GM21423 (cell line): ENCODE measurements at regions not wholly inside any gene's neighbourhood (a gene's known extent, or its start where the extent isn't known, plus 50 kb on each side); places are given as distances from the start of the nearest gene placed in this dataset.

Source experiments
- ATAC-seq: cut with Tn5 transposase; IDR thresholded peaks from one replicate; pipeline ENCODE4 v1.9.1; 2021; ENCODE audit warnings: mild to moderate bottlenecking, moderate library complexity; ENCODE audit not compliant: unreplicated experiment

- no peak for ATAC-seq
Measured at GRCh38 chr3:124562769-124563168, 167.5 kb upstream of the UMPS start.

DNA sequence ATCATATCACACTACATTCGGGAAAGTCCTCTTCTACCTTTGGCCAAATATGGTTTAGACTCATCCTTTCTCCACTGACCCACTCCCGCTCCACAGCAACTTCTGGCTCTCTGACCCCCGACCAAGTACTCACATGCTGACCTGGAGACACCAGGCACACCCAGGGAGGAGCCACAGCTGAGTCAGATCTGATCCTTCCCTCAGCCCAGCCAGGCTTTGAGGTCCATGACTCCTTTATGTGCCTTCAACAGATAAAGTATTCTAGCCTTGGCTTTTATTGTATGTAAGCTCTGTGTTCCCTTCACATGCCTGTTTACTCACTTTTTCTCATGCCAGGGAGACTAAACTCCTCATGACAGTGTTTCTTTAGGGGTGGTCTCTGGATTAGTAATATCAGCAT, 166.9 kb upstream of the UMPS start:
- ATAC-seq: no peak

DNA sequence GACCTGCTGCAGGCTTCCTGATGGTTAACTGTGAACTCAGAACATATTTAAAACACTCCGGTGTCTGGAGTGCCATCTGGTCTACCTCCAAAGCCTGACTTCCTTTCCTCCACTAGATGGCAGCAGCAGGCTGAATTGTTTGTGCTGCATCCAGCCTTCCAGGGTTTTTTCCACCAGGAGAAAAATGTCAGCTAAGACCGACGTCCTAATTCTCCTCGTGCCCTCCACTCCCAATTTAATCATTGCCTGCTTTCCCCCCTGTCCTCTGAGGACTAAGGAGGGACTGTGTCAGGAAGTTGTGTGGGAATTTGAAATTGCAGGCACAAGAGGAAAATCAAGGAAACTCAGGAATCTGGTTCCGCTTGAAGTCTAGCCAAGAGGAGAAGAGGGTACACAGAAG, 165.2 kb upstream of the UMPS start:
- no peak for ATAC-seq

DNA sequence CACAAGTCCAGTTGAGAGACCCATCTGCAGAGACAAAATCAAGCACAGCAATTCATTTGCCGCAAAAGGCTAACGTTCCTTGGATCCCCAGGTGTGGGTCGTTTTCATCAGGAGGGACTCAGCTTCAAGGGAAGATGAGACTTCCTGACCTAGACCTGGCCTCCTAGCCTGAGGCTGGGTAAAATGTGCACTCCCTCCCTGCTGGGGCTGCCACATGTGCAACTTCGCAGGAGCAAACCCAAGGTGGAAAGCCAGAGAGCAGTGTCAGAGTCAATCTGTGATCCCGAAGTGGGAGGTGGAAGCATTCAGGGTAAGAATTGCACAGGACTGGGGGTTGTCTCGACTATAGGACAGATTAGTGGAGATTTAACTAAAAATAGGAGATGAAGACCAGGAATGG, 164.7 kb upstream of the UMPS start:
- ATAC-seq: no peak

DNA sequence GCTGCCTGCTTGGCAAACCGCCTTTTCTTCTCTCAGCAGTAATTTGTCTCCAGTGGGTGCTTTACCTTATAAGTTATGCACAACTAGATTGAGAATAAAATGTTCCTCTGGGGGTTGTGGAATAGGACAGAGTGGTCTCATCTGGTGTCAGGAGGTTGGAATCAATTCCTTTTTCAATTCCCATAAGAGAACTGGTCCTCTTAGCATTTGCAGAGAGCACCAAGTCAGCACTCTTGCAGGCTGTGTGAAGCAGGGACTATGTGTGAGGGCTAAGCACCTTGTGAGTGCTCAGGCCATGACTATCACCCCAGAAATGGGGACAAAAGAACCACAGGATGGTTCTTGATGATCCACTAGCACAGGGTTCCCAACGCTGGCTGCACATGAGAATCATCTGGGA, 163.6 kb upstream of the UMPS start:
- ATAC-seq: no peak

GRCh38 chr3:124567179-124567578, 163.1 kb upstream of the UMPS start:
- no peak for ATAC-seq

DNA sequence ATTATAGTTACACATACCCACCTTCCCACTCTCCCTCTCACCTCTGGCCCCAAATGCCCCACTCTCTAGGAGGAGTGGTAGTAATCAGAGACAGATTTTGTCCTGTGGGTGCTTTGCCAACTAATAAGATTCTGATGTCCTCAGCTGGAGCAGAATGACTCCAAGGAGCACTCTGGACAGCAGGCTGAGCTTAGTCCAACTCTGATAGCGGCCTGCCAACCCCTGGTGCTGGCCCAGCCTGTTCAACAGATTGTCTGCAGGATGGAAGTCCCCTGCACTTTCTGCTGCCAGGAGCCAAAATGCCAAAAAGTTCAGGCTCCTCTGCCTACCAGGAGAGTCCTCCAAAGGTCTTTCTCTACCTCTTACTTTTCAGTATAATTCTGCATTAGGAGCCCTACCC, 160.5 kb upstream of the UMPS start:
- ATAC-seq: no peak

DNA sequence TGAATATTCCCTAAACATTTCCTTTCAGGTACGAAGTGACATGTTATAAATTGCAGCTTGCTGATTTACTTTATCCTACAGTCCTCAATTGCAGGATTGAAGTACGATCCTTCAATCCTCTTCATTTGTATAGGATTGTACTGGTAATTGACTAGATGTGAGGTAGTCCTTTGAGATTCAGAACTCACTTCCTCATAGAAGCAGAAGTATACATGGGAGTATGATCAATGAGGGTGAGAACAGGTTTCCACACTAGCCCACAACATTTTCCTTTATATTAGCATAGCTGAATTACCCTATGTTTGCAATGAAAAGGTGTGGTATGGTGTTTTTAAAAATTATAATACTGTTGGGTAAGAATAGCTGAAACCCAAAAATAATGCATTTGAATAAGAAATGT, 160.0 kb upstream of the UMPS start:
- ATAC-seq: no peak

GRCh38 chr3:124572851-124573405, 157.3 kb upstream of the UMPS start:
- no peak for ATAC-seq

- no peak for ATAC-seq
Measured at GRCh38 chr3:124574012-124574411, 156.2 kb upstream of the UMPS start.

GRCh38 chr3:124576565-124577493, 153.4 kb upstream of the UMPS start:
- no peak for ATAC-seq

DNA sequence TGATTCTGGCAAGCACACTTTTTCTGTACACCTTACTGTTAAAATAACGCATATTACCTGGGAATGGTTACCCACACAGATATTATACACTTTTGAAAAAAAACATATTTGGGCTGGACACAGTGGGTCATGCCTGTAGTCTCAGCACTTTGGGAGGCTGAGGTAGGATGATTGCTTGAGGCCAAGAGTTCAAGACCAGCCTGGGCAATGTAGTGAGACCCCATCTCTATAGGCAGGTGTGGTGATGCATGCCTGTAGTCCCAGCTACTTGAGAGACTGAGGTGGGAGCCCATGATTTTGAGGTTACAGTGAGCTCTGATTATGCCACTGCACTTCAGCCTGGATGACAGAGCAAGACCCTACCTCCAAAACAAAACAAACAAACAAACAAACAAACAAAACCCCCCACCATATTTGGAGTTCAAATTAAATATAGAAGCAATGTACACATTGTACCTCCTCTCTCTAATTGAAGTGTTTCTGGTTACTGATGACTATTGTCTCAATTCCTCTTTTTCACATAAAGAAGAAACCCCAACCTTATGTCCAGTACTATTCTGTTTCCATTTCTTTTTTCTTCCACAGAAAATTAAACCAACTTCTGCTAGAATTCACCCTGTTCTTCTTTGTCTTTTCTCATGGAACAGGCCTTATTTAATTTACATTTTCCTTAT, 152.6 kb upstream of the UMPS start:
- peak; percentile 62 for ATAC-seq

- ATAC-seq: no peak
Measured at GRCh38 chr3:124579641-124580040, 150.6 kb upstream of the UMPS start.

DNA sequence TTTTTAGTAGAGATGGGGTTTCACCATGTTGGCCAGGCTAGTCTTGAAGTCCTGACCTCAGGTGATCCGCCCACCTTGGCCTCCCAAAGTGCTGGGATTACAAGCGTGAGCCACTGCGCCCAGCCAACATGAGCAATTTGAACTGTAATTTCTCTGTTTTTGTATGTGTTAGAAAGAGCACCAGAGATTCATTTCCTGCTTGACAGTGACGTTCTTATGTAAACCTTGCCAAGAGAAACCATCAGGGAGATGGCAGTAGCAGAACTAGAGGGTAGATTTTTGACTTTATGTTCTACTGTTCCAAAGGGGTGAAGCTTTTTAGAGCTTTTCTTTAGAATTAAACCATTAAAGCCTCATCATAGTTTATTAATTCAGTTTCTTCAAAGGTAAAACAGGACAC, 148.1 kb upstream of the UMPS start:
- no peak for ATAC-seq

GRCh38 chr3:124582621-124583395, 147.4 kb upstream of the UMPS start:
- no peak for ATAC-seq

- no peak for ATAC-seq
Measured at GRCh38 chr3:124584245-124584551, 146.1 kb upstream of the UMPS start.

DNA sequence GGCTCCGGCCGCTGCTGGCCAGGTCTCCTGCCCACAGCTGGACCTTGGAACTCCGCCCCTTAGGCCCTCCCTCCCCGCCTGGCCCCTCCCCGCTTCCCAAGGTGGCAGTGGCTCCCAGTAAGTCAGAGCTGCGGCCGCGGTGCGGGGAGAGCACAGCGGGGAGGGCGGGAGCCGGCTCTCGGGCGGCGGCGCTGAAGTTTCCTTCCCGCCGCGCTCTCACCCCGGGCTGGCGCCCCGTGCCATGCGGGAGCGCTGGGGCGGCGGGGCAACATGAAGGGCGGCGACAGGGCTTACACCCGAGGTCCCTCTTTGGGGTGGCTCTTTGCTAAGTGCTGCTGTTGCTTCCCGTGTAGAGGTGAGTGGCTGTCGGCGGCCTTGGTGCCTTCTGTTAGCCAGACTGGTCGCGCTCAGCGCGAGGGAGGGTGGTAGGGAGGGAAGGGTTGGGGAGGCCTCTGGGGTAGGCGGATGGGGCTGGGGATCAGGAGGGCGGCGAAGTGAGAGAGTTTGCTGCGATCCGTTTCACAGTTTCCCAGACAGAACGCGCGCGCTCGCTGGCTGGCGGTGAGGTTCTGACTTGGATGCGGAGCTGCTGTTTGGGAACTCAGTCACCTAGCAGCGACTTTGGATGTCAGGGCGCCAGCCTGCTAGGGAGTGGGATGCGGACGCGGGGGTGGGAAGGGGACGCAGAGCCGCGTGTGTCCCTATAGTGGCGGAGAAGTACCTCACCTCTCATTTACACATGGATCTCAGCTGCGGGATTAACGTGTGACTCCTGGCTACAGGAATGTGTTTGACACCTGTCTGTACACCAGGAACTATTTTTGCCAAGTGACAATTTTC, 145.5 kb upstream of the UMPS start:
- ATAC-seq: no peak

- ATAC-seq: no peak
Measured at GRCh38 chr3:124586126-124587052, 143.9 kb upstream of the UMPS start.

DNA sequence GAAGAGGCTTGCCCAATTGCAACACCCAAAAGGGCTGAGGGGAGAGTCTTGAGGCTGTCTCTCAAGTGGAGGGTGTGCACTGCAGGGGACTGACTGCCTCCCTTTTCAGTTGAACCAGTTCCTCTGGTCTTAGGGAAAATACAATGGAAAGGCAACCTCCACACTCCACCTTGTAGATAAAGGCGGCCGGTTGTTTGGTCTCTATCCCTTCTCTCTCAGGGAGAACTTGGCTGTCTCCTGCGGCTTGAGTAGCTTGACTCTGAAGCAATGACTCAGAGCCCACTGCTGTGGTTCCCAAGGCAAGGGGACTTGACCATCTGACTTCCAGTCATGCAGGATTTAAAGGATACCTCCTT, 143.2 kb upstream of the UMPS start:
- no peak for ATAC-seq

- no peak for ATAC-seq
Measured at GRCh38 chr3:124588036-124588435, 142.2 kb upstream of the UMPS start.
